DOHH2 (cell line): ENCODE measurements at regions not wholly inside any gene's neighbourhood (a gene's known extent, or its start where the extent isn't known, plus 50 kb on each side); places are given as distances from the start of the nearest gene placed in this dataset.

Experiments used
- H3F3A ChIP-seq: fragments of 200-600 bp; sonication (generic), shearing (Covaris generic); 2 replicates; pipeline ENCODE4 v1.6.0; 2016; ENCODE audit warnings: antibody characterized with exemption, mild to moderate bottlenecking; ENCODE audit not compliant: control insufficient read depth, insufficient read depth
- H3K27ac ChIP-seq: fragments of 200-600 bp; sonication (generic); 2 replicates; pipeline ENCODE4 v1.5.1; 2014; ENCODE audit warnings: low read depth, mild to moderate bottlenecking, low read length, moderate library complexity
- H3K27me3 ChIP-seq: fragments of 200-600 bp; sonication (generic); 2 replicates; pipeline ENCODE4 v1.6.1; 2014; ENCODE audit warnings: mild to moderate bottlenecking, low read length, mixed read lengths; ENCODE audit not compliant: control insufficient read depth
- H3K36me3 ChIP-seq: fragments of 200-600 bp; sonication (generic); 2 replicates; pipeline ENCODE4 v1.6.1; 2014; ENCODE audit warnings: mild to moderate bottlenecking, low read length, moderate library complexity, mixed read lengths; ENCODE audit not compliant: control insufficient read depth
- H3K4me1 ChIP-seq: fragments of 200-600 bp; sonication (generic); 2 replicates; pipeline ENCODE4 v1.6.1; 2014; ENCODE audit warnings: mild to moderate bottlenecking, low read length, mixed read lengths; ENCODE audit not compliant: control insufficient read depth
- H3K4me2 ChIP-seq: fragments of 200-600 bp; sonication (generic); 2 replicates; pipeline ENCODE4 v1.6.0; 2014; ENCODE audit warnings: mild to moderate bottlenecking, low read length, moderate library complexity
- H3K4me3 ChIP-seq: fragments of 200-600 bp; sonication (generic); 2 replicates; pipeline ENCODE4 v1.5.1; 2014; ENCODE audit warnings: mild to moderate bottlenecking, low read length, mixed read lengths
- H3K79me2 ChIP-seq: fragments of 200-600 bp; sonication (generic); 2 replicates; pipeline ENCODE4 v1.6.1; 2014; ENCODE audit warnings: mild to moderate bottlenecking, low read length, mixed read lengths; ENCODE audit not compliant: control insufficient read depth
- H3K9me2 ChIP-seq: fragments of 200-600 bp; sonication (generic); replicated peaks from 2 replicates; pipeline ENCODE4 v1.6.1; 2014; ENCODE audit warnings: mild to moderate bottlenecking, low read length, mixed read lengths; ENCODE audit not compliant: control insufficient read depth
- H3K9me3 ChIP-seq: fragments of 200-600 bp; sonication (generic); 2 replicates; pipeline ENCODE4 v1.6.1; 2014; ENCODE audit warnings: antibody characterized with exemption, low read length, mixed read lengths; ENCODE audit not compliant: control insufficient read depth, insufficient read depth
- H4K20me1 ChIP-seq: fragments of 200-600 bp; sonication (generic); 2 replicates; pipeline ENCODE4 v1.6.0; 2014; ENCODE audit warnings: low read depth, mild to moderate bottlenecking, antibody characterized with exemption, low read length, moderate library complexity; ENCODE audit not compliant: control insufficient read depth, insufficient read depth
- CTCF ChIP-seq: fragments of 200-600 bp; sonication (generic); IDR thresholded peaks from one replicate; pipeline ENCODE4 v1.5.1; 2014; ENCODE audit warnings: antibody characterized with exemption, mild to moderate bottlenecking, low read depth, low read length; ENCODE audit not compliant: poor library complexity, severe bottlenecking
- EZH2phosphoT487 ChIP-seq: fragments of 200-600 bp; sonication (generic); IDR thresholded peaks from 2 replicates; pipeline ENCODE4 v1.6.1; 2017; ENCODE audit warnings: borderline replicate concordance, mild to moderate bottlenecking, antibody characterized with exemption, low read length, moderate library complexity, mixed read lengths

GRCh38 chr7:153454306-153454705 lies 597.9 kb upstream of the DPP6 start:
- no peaks in the 10 kb centered on the region for H3K36me3 ChIP-seq
- no peak overlapping the region for H3K4me3 ChIP-seq
- TF ChIP-seq CTCF, result no peak
- TF ChIP-seq EZH2phosphoT487, result no peak
- no peaks in the 10 kb centered on the region for H3K79me2 ChIP-seq
- H3F3A ChIP-seq, result no peaks in the 10 kb centered on the region
- no peak overlapping the region for H3K27ac ChIP-seq
- no peaks in the 10 kb centered on the region for H4K20me1 ChIP-seq
- no peaks in the 10 kb centered on the region for H3K27me3 ChIP-seq
- no peaks in the 10 kb centered on the region for H3K4me1 ChIP-seq
- no peaks in the 10 kb centered on the region for H3K9me2 ChIP-seq
- H3K9me3 ChIP-seq, result no peaks in the 10 kb centered on the region; the same call in 1 of the 2 replicates
- no peak overlapping the region for H3K4me2 ChIP-seq

- Histone ChIP-seq H3K27me3 (no peaks in the 10 kb centered on the region), H3K9me2 (no peaks in the 10 kb centered on the region), H3F3A (no peaks in the 10 kb centered on the region), H3K4me2 (no peak overlapping the region), H3K79me2 (no peaks in the 10 kb centered on the region), H3K36me3 (no peaks in the 10 kb centered on the region), H3K4me1 (no peaks in the 10 kb centered on the region), H3K9me3 (peaks cover 8% of the 10 kb centered on the region), H3K4me3 (no peak overlapping the region), H4K20me1 (no peaks in the 10 kb centered on the region), H3K27ac (no peak overlapping the region)
- TF ChIP-seq EZH2phosphoT487, result no peak
- TF ChIP-seq CTCF, result no peak
Observed at GRCh38 chr7:153457746-153458145, 594.5 kb upstream of the DPP6 start.

GRCh38 chr7:153470004-153470671 lies 582.1 kb upstream of the DPP6 start:
- H3K9me3 ChIP-seq, result no peaks in the 10 kb centered on the region; the same call in 1 of the 2 replicates
- H3K4me3 ChIP-seq, result no peak overlapping the region
- H3K27me3 ChIP-seq, result no peaks in the 10 kb centered on the region
- no peak for TF ChIP-seq CTCF
- H3F3A ChIP-seq, result no peaks in the 10 kb centered on the region
- H3K4me1 ChIP-seq, result no peaks in the 10 kb centered on the region
- no peaks in the 10 kb centered on the region for H4K20me1 ChIP-seq
- H3K36me3 ChIP-seq, result no peaks in the 10 kb centered on the region
- no peaks in the 10 kb centered on the region for H3K9me2 ChIP-seq
- no peak overlapping the region for H3K27ac ChIP-seq
- no peak overlapping the region for H3K4me2 ChIP-seq
- H3K79me2 ChIP-seq, result no peaks in the 10 kb centered on the region
